ENCODE measurements at regions not wholly inside any gene's neighbourhood (a gene's known extent, or its start where the extent isn't known, plus 50 kb on each side); places are given as distances from the start of the nearest gene placed in this dataset.

GRCh38 chr3:163335429-163335828 lies 1742.9 kb downstream of the SI start:
- DNase-seq (ENCODE audit: insufficient read length, low spot score) (no peak), FAIRE-seq (no peak)
- TF ChIP-seq CTCF (IDR thresholded peaks at IDR 0.05; ENCODE audit: insufficient read depth, missing control alignments), result no peak

- no peak for TF ChIP-seq CTCF (IDR thresholded peaks at IDR 0.05; ENCODE audit: insufficient read depth, missing control alignments)
- FAIRE-seq (no peak), DNase-seq (ENCODE audit: insufficient read length, low spot score) (no peak)
Observed at GRCh38 chr3:163328680-163329079, 1749.6 kb downstream of the SI start.

GRCh38 chr3:163327086-163327485 lies 1751.2 kb downstream of the SI start:
- DNase-seq (ENCODE audit: insufficient read length, low spot score) (no peak), FAIRE-seq (no peak)
- no peak for TF ChIP-seq CTCF (IDR thresholded peaks at IDR 0.05; ENCODE audit: insufficient read depth, missing control alignments)

GRCh38 chr3:163315786-163316185 lies 1762.5 kb downstream of the SI start:
- DNase-seq (ENCODE audit: insufficient read length, low spot score), result no peak
- FAIRE-seq, result no peak
- TF ChIP-seq CTCF (IDR thresholded peaks at IDR 0.05; ENCODE audit: insufficient read depth, missing control alignments), result no peak

GRCh38 chr3:163306405-163306804 lies 1771.9 kb downstream of the SI start:
- no peak for TF ChIP-seq CTCF (IDR thresholded peaks at IDR 0.05; ENCODE audit: insufficient read depth, missing control alignments)
- FAIRE-seq (no peak), DNase-seq (ENCODE audit: insufficient read length, low spot score) (no peak)

GRCh38 chr3:163273694-163274093 lies 1777.1 kb downstream of the OTOL1 start:
- no peak for FAIRE-seq
- no peak for DNase-seq (ENCODE audit: insufficient read length, low spot score)
- no peak for TF ChIP-seq CTCF (IDR thresholded peaks at IDR 0.05; ENCODE audit: insufficient read depth, missing control alignments)

GRCh38 chr3:163266731-163267130 lies 1770.1 kb downstream of the OTOL1 start:
- DNase-seq (ENCODE audit: insufficient read length, low spot score) (no peak), FAIRE-seq (no peak)
- no peak for TF ChIP-seq CTCF (IDR thresholded peaks at IDR 0.05; ENCODE audit: insufficient read depth, missing control alignments)
